Right ventricle myocardium inferior (tissue), 1 donor: ENCODE measurements at regions not wholly inside any gene's neighbourhood (a gene's known extent, or its start where the extent isn't known, plus 50 kb on each side); places are given as distances from the start of the nearest gene placed in this dataset.

Source experiments
- ATAC-seq: fragments of 200-7000 bp; cut with Tn5 transposase; one replicate; pipeline ENCODE4 v1.9.1; 2020; ENCODE audit warnings: mild to moderate bottlenecking, moderate library complexity
- DNase-seq: peaks from one replicate; pipeline ENCODE4 v3.0.0; 2021; ENCODE audit errors: missing footprints
- intact Hi-C: fragments of 100-400 bp; cut with DNase I; formaldehyde crosslinking; loops from one replicate; pipeline ENCODE4 v1.11.0; 2022
- donor health status: DM: no; HTN: yes; CAD: no; lungs with severe emphysema.

DNA sequence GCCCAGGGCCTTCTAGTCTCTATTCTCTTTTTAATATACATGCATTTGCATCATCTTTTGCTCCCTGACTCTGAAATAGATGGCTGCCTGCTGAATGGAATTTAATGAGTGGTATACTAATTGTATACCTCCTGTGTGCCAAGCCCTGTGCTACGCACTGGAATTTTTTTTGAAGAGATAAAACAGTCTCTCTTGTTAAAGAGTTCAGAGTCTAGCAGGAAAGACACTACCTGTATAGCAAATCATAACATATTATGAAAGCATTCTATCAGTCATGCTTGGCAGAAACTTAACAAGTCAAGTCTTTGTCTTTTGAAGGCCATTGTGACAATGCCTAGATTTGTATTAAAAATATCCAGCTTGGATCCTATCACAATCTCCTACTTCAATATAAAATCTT lies 63.7 kb upstream of the SESN3 start:
- ATAC-seq (no peak), DNase-seq (no peak)
- intact Hi-C loops = no loop called here

DNA sequence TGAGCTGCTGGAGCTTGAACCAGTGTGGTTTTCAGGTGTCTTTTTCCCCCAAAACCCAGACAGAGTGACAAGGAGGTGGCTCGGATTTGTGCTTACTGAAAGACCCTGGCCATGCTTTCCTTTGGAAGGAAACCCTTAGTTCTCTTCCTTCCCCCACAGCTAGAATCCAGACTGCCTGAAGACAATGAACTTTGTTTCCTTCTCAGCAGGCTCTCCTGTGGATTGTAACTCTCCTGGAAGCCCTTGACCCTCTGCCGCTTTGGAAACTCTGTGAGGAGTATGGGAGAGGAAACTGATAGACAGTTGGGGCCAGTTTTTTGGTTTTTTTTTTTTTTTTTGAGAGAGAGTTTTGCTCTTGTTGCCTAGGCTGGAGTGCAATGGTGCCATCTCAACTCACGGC lies 62.1 kb upstream of the SESN3 start:
- DNase-seq (no peak), ATAC-seq (no peak)
- intact Hi-C loops = no loop called here

GRCh38 chr11:95291946-95292345 lies 60.9 kb upstream of the SESN3 start:
- ATAC-seq (no peak), DNase-seq (no peak)
- intact Hi-C loops = no loop called here

- DNase-seq (no peak), ATAC-seq (no peak)
- intact Hi-C loops = no loop called here
These were observed 58.5 kb upstream of the SESN3 start for GRCh38 chr11:95289378-95290101.

GRCh38 chr11:95284057-95285052 lies 53.4 kb upstream of the SESN3 start:
- intact Hi-C loops = no loop called here
- ATAC-seq = no peak
- DNase-seq = no peak

- intact Hi-C loops = no loop called here
- DNase-seq (no peak), ATAC-seq (peak; percentile 16)
These were observed 52.6 kb upstream of the SESN3 start for GRCh38 chr11:95283650-95284049.

DNA sequence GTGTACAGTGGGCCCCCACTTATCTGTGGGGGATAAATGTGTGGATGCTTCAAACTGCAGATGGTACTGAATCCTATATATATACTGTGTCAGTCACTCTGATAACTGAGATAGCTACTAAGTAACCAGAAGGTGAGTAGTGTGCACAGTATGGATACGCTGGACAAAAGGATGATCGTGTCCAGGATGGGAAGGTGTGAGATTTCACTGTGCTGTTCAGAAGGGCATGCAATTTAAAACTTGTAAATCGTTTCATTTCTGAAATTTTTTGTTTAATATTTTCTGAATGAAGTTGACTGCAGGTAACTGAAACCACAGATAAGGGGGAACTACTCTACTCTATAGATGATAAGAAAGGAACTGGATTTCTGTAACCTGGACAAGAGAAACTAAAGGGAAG lies 52.1 kb upstream of the SESN3 start:
- ATAC-seq (no peak), DNase-seq (no peak)
- intact Hi-C loops = no loop called here

GRCh38 chr11:95282291-95282751 lies 51.3 kb upstream of the SESN3 start:
- DNase-seq (no peak), ATAC-seq (peak; percentile 20)
- intact Hi-C loops = no loop called here
